GM18909 (cell line): ENCODE measurements at regions not wholly inside any gene's neighbourhood (a gene's known extent, or its start where the extent isn't known, plus 50 kb on each side); places are given as distances from the start of the nearest gene placed in this dataset.

Experiments
- ATAC-seq: cut with Tn5 transposase; IDR thresholded peaks from one replicate; pipeline ENCODE4 v1.9.1; 2021; ENCODE audit warnings: mild to moderate bottlenecking; ENCODE audit not compliant: unreplicated experiment, poor library complexity

DNA sequence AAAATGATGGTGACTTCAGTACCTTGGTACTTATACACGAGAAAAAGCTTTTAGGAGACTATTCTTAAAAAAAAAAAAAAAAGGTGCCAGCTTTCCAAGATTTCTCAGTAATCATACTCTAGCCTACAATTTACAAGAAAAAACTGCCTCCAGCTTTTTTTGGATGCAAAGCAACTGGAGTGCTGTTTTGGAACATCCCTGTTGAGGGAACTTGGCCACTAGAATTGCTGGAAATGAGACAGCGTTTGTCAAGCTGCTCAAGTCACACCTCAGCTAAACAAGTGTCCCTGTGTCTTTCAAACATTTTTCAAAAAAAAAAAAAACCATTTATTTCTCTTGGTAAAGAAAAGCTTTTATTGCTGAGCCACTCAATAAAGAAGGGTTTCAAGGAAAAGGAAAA is 413.1 kb upstream of the ARGLU1 start:
- ATAC-seq: no peak

DNA sequence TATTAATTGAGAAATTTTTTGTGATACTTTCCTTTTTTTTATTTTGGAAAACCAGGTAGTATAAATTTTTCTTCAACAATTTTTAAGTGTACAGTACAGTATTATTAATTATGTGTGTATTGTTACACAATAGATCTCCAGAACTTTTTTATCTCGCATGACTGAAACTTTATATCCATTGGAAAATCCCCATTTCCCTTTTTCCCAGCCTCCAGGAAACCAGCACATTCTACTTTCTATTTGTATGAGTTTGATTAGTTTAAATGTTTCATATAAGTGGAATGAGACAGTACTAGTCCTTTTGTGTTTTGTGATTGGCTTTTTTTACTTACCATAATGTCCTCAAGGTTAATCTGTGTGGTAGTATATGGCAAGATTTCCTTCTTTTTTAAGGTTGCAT is 399.5 kb upstream of the ARGLU1 start:
- no peak for ATAC-seq

DNA sequence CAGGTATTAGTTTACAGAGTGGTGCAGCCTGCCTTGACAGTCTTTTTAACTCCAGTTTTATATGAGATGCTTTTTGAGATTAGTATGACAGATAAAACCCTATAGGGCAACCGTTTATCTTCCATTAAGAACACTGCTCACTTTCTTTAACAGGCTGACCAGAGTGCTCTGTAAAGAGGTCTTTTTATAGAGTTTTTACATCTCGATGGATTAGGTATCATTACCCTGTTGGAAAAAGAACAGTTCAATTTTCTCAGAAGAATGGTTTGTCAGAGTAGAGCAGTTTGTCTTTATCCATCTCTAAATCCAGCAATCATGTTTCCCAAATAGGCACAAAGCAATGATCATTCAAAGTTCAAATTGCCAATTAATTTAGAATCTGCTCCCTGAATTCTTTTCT is 395.2 kb upstream of the ARGLU1 start:
- ATAC-seq: no peak

DNA sequence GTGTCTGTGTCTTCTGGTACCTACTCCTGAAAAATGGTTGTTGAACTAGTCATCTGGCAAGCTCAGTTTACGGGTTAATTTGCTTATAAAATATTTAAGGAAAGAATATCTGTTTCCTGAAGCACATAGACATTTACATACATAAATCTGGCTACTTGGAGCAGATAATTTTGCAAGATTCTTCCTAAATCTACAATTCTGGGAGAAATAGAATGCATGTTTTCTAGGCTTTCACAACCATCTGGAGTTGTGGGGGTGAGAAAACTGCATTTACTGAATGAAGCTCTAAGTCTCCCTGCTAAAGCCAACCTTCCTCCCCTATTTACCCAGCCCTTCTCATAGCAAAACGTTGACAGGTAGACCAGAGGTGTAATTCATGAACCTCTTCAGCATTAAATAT is 393.7 kb upstream of the ARGLU1 start:
- no peak for ATAC-seq

- no peak for ATAC-seq
Measured at GRCh38 chr13:106961216-106961615, 393.3 kb upstream of the ARGLU1 start.

DNA sequence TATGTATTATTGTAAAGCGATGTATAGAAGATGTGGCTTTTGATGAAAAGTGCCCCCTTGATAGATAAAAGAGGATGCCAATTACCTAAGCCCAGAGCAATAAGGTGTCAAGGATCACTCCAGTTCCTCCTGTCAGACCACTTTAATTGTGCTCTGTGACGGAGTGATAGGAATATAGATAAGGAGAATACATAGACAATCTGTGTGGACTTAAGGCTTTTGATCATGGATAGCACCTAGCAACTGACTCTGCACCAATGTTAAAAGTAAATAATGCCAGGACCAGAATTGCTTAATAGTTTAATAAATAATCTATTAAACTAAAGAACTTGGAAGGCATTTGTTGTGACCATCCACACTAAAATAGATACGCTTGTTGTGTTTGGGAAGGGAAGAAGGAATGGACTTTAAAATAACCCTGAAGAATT is 390.7 kb upstream of the ARGLU1 start:
- no peak for ATAC-seq

- peak; percentile 69 for ATAC-seq
Measured at GRCh38 chr13:106942563-106942962, 374.6 kb upstream of the ARGLU1 start.

GRCh38 chr13:106941779-106942178 is 373.8 kb upstream of the ARGLU1 start:
- no peak for ATAC-seq

GRCh38 chr13:106927421-106927820 is 359.5 kb upstream of the ARGLU1 start:
- no peak for ATAC-seq

DNA sequence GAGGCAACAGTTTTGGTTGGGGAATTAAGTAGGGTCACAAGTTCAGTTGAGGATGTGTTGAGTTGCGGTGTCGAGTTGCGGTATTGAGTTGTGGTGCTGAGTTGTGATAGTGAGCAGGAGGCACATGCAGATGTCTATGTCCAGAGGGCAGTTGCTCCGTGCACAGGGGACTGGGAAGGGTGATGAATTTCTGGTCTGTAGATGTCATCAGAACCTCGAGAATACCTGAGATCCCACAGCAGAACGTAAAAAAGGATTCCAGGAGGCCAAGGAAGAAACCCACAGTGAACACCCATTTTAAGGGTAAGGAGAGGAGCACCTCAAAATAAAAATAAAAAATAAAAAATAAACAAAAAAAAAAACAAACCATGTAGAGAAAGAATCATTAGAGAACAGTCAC is 354.4 kb upstream of the ARGLU1 start:
- ATAC-seq: no peak

- ATAC-seq: no peak
Measured at GRCh38 chr13:106919638-106920037, 351.7 kb upstream of the ARGLU1 start.

DNA sequence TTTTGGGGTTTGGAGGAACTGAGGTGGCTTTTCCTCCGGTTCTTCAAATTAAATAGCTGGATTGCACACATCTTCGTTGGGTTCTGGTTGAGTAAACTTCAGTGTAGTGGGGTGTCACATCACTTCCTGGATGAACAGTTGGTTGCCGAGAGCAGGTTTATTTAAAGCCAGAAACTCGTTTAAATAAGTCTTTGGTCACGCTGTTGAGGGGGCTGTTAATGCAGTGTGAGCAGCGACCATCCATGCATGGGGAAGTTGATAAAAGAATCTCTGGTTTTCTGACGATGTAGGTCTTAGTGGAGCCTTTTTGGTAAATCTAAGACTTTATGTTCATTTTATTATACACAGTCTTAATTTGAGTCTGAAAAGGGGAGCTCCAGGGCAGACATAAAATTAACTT is 351.2 kb upstream of the ARGLU1 start:
- ATAC-seq: peak; percentile 38

DNA sequence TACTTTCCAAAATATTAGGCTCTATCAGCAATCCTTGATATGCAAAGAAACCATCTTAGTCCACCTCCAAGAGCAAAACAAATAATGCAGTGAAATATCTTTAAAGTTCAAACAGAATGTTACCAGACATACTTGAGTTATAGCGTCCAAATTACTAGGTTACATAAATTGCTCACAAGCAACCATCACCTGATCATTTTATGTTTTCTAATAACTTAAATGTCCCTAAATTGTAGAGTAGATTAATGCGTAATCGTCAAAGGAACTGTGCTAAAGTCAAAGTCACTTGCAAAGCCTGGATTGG is 350.6 kb upstream of the ARGLU1 start:
- no peak for ATAC-seq

GRCh38 chr13:106917673-106918556 is 350.0 kb upstream of the ARGLU1 start:
- ATAC-seq: peak; percentile 94

GRCh38 chr13:106917024-106917571 is 349.2 kb upstream of the ARGLU1 start:
- ATAC-seq: no peak

DNA sequence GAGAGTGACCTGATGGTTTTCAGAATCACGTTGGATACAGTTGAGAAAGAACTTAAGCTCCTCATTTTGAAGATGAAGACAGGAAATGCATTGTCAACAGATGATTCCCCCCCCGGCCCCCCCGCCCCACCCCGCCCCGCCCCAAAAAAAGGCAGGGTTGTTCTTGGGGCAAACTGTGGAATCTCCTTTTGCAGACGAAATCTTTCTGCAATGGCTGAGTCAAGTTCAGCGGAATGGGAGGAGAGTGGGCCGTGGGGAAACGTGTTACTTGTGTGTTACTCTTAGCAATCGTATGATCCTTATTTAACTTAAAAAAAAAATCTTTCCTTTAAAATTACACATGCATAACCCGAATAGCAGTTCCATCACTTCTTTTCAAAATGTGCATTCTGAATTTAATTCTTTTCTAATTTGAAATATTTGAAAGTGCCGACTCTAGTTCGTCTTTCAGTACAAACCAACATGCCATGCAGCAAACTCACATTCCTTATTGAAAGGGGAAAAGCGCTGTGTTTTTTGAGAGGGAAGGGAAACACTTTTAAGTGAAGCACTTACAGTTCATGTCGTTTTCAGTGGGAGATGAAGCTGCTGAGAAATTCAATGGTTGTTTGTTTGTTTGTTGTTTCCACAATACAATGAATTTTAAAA is 348.5 kb upstream of the ARGLU1 start:
- no peak for ATAC-seq

- no peak for ATAC-seq
Measured at GRCh38 chr13:106915146-106915545, 347.2 kb upstream of the ARGLU1 start.

DNA sequence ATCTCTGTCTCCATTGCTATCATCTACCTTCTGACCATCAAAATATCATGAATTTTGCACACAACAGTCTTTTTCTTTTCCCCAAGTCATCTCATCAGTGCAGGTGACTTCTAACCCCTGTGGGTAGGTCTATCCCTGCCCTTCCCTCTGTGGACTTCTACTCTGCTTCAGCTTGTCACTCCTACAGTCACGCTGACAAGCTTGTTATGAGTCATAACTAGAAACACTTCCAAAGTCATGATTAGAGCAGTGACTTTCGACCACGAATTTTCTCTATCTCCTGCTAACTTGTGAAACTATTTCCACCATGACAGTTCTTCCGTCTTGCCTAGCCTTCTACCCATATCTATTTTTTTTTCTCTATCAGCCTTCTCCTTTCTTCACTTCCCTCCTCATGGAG is 343.7 kb upstream of the ARGLU1 start:
- no peak for ATAC-seq

DNA sequence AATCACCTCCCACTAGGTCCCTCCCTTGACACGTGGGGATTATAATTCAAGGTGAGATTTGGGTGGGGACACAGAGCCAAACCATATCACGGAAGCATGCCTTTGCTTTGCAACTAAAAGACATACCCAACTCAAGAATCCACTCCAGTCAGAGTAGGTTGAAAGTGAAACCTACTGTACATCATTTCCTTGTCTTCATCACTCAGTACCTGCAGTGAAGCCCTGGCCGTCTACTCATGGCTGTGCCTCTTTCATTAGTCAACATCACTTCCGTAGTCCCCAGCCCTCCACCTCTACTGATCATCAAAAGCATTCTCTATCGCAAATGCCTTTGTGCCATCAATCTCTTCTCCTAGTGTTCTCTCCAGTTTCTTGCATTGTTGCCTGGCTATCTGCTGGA is 343.1 kb upstream of the ARGLU1 start:
- no peak for ATAC-seq

DNA sequence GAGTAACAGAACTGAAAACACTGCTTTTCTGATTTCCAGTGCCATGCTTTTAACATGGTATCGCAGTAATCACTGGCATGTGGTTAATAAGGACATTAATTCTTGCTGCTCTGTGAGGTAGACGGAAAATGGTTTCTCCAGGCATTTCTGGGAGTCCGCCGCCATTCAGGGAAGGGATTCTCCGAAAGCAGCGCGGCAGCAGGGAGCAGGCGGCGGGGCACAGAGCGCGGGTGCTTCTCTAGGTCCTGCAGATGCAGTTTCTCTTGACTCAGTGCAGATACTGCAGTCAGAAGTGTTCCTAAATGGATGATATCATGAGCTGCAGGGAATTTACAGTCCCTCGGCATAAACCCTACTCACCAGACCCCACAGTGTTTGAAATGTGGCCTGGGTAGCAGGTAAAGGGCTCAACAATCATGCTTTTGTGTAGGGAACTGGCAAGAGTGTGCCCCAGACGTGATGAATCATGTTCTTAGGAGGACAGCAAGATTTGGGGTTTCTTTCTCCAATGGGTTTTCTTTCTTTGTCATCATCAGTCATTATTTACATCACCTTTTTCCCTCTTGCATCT is 338.6 kb upstream of the ARGLU1 start:
- no peak for ATAC-seq

- no peak for ATAC-seq
Measured at GRCh38 chr13:106905380-106906162, 337.6 kb upstream of the ARGLU1 start.
